ENCODE measurements at regions not wholly inside any gene's neighbourhood (a gene's known extent, or its start where the extent isn't known, plus 50 kb on each side); places are given as distances from the start of the nearest gene placed in this dataset.

DNA sequence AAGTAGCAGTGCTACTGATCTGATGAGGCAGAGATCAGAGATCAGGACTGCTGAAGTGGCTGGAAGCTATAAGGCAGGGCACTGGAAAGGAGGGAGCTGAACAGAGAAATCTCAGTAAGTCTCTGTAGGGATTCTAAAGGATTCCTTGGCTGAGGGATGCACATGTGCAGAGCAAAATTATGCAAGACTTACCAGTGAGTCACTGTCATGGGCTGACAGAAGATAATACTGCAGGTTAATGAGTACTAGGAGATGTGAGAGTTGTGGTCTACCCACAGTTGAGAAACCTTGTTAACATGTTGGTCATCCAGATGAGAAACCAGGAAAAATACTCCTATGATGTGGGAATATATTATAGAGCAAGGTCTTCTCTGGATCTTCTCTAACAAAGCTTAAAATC lies 378.1 kb downstream of the HAPSTR1 start:
- DNase-seq (ENCODE audit: low read depth), result peak; percentile 18

DNA sequence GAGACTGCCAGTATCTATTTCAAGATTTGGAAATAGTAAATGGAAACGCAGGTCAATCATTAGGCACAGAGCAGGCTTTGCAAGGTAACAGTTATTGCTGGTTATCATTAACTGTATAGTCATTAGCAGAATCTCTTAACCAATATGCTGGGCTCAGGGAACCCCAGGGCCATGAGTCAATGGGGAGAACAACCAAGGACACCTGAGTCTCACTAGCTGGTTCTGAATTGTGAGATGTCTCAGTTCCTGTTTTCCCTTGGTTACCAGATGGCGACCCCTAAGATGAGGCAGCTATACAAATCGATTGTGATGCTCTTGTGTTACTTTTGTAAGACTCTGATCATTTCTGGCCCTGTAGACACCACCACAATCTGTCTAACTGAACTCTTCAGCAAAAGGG lies 385.3 kb downstream of the HAPSTR1 start:
- DNase-seq (ENCODE audit: low read depth), result no peak

DNA sequence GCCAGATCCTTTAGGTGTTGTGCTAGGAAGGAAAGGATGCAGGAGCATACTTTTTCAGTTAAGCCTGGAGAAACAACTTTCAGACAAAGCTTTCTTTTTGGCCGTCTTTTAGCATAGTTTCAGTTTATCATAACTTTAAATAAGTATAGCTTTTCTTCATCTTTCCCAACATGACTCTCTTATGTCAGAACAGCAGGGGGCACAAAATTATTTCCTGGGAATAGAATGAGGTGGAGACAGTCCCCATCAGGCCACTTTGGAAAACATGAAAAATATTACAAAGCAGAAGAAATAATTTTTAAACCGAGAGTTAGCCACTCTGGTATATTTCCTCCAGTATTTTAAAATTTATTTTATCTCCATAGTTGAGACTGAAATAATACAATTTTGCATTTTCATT lies 387.6 kb downstream of the HAPSTR1 start:
- DNase-seq (ENCODE audit: low read depth), result no peak

DNA sequence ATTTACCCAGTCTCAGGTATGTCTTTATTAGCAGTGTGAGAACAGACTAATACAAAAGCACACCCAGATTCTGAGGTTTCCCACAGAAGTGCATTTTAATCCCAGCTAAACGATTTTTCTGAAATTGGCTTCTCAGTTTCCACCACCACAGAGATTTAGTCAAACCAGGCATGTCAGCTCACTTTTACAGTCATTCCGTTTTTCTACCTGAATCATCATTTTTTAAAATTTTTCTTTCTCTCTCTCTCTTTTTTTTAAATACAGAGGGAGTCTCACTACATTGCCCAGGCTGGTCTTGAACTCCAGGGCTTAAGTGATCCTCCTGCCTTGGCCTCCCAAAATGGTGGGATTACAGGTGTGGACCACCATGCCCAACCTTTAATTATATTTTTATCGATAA lies 389.1 kb downstream of the HAPSTR1 start:
- DNase-seq (ENCODE audit: low read depth), result no peak

DNA sequence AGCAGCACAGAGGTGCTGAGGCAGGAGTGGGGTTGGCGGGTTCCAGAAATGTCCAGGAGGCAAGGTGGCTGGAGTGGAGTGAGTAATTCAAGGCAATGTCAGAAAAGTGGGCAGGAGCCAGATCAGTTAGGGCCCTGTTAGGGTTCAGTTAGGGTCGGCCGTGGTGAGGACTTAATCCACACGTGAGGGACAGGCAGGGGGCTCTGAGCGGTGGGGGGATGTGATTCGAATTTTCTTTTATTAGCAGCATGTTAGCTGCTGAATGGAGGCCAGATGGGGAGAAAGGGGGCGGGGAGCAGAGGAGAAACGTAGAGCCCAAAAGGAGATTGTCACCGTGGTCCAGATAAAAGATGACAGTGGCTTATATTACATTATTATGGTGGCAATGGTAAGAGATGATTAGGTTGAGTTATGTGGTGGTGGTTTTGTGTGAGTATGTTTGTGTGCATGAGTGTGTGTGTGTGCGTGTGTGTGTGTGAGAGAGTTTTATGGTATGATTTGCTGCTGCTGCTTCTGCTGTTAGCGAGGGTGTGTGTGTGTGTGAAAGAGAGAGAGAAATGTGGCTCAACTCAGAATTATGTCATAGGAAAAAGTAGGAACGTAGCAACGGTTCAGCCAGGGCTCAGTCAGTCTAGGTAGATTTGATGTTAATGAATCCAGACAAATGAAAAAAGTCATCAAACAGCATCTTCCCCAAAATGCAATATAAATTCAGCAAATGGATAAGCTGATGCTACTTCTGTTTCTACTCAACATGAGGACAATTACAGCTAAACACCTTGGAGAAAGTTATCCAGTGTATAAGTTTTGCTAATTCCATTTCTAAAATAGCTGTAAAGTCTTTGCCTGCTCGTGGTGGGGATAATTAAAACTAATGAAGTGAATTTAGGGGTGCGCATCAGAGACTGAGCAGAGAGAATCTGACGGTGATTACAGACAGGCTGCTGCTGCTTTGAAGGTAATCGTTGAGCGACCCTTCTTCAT lies 390.6 kb downstream of the HAPSTR1 start:
- no peak for DNase-seq (ENCODE audit: low read depth)

DNA sequence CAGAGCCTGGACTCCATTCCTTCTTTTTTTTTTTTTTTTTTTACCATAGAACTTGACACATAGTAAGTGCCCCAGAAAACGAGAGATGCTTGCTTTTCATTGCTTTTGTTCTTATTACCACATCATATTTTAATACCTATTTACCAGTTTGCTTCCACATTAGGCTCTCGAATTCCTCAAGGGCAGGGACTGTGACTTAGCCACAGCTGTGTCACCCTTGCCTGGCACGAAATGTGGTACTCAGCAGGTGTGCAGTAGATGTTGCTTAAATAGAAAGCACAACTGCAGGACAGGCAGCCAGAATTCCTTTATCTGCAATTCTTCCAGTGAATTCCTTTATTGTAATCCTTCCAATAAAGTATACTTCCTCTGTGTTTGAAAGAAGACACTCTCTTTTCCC lies 393.0 kb downstream of the HAPSTR1 start:
- DNase-seq (ENCODE audit: low read depth), result no peak

DNA sequence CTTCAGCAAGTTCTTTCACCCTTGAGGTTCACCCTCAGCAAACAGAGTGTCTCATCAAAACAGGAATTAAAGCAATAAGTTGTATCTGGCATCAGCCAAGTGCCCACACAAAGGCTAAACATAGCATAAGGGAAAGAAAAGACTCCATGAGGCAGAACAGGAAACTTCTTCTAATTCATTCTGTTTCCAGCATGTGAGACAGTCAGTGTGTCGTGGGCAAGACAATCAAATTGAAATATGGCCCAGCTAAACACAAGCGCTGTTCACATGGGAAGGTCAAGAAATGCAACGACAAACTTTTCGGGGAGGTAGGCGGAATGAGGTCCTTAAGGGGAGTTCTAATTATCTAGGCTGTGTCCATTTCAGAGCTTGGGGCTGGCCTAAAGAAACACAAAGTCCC lies 393.4 kb downstream of the HAPSTR1 start:
- DNase-seq (ENCODE audit: low read depth), result no peak

DNA sequence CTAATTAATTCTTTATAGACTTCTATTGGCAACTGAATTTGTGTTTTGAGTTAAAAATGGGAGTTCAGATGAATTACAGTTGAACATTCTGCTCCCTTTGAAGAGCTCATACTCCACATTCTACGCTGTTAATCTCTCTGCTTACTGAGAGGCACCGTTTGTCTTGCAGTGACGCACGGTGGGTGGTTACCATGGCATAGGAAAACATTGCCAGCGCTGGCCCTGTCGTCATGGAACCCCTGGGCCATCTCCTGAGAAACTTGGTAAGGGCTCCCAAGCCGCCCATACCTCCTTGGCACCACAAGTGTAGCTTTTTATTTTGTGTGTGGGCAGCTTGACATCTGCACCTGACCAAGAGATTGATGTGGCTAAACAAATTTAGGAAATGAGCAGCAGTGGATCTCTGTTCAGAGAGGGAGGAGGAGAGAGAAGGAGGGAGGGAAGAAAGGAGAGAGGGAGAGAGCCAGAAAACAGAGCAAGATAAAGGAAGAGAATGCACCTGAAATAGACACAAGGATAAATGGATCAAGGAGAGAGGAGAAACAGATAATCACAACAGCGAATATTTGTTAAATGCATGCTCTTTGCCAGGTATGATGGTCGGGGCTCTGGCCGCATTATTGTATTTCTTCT lies 398.5 kb downstream of the HAPSTR1 start:
- no peak for DNase-seq (ENCODE audit: low read depth)

DNA sequence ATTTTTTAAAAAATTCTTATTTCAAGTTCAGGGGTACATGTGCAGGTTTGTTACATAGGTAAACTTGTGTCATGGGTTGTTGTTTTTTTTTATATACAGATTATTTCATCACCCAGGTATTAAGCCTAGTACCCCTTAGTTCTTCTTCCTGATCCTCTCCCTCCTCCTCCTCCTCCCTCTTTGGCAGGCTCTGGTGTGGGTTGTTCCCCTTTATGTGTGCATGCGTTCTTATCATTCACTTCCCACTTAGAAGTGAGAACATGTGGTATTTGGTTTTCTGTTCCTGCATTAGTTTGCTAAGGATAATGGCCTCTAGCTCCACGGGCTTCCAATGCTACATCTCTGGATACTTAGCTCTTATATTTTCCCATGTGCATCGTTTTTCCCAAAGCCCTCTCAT lies 404.4 kb downstream of the HAPSTR1 start:
- no peak for DNase-seq (ENCODE audit: low read depth)

DNA sequence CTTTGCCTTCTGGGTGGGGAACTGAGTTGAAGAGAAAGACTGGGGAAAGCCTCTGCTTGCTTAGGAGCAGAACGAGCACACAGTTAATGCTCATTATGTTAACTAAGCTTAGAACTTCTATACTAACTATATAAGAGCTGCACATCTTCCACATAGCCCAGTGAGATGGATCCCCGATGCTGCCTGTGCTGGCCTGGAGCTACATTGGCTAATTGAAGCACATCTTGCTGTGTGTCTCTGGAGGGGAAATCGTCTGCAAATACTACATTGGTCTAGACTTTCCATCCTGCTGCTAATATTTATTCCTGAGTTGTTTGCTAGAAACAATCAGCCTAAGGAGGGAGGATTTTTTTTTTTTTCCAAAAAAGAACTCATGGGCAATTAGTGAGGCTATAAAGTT lies 406.3 kb downstream of the HAPSTR1 start:
- DNase-seq (ENCODE audit: low read depth), result no peak

DNA sequence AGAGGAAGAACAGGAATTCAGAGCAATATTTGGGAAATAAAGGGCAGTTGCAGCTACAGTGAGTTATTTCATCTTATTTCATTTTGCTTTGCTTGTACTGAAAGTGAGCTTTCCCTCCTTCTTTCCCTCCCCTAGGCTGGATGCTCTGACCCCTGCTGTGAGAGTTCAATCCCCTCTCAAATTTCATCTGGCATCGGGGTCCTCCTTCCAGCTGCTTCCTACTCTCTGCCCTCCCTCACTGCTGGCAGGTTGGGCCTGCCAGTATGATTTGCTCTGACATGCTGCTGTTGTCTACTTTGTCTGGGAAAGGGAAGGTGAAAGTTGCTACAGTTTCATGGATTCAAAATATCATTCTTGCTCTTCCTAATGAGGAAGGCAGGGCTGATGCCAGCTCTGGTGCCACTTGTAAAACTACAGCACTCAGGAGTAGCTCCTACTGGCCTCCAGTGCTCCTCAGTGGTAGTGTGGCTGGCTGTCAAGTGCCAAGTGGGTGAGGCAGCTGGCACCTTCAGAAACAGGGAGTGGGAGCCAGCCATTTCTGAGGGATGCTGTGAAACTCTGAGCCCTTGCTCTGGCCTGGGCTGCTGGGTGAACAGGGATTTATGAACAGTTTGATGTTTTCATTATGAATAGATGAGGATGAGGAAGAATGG lies 408.6 kb downstream of the HAPSTR1 start:
- DNase-seq (ENCODE audit: low read depth), result no peak

DNA sequence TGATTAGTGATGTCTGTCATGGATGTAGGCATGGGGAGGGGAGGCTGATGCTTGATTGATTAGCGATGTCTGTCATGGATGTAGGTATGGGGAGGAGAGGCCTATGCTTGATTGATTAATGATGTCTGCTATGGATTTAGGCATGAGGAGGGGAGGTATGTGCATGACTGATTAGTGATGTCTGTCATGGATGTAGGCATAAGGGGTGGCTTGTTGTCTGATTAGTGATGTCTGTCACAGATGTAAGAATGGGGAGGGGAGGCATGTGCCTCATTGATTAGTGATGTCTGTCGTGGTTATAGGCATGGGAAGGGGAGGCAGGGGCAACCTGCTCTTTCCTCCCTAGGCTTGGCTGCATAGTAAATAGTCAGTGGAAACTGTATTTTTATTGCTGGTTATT lies 409.4 kb downstream of the HAPSTR1 start:
- no peak for DNase-seq (ENCODE audit: low read depth)

DNA sequence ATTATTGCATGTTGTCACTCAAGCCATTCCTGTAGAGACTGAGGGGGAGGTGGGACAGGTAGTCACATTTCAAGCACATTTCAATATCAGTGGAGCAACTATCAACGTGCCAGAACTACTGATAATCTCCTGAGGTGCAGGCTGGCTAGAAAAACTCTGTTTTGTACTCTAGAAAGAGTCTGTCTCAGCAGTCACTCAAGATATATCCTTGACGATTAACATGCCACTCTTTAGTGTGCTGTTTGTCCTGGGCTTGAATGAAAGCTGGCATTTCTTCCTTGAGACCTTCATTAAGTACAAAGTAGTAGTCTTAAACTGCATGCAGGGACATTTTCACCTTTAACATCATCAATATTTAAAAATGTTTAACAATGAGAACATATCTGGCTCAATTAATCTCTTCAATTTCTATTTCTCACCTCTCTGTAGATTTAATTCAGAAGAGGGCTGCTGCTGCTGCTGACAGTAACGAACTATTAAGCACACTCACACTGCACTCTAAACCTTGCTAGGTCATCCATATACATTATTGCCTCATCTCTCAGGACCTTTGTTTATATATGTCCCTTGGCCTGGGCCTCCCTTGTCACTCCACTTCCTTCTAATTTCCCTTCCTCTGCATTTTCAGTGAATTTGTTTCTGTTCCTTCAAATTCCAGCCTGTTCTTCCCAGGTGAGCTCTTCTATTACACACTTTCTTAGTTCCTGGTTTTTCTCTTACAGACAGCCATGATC lies 412.0 kb downstream of the HAPSTR1 start:
- DNase-seq (ENCODE audit: low read depth), result no peak

DNA sequence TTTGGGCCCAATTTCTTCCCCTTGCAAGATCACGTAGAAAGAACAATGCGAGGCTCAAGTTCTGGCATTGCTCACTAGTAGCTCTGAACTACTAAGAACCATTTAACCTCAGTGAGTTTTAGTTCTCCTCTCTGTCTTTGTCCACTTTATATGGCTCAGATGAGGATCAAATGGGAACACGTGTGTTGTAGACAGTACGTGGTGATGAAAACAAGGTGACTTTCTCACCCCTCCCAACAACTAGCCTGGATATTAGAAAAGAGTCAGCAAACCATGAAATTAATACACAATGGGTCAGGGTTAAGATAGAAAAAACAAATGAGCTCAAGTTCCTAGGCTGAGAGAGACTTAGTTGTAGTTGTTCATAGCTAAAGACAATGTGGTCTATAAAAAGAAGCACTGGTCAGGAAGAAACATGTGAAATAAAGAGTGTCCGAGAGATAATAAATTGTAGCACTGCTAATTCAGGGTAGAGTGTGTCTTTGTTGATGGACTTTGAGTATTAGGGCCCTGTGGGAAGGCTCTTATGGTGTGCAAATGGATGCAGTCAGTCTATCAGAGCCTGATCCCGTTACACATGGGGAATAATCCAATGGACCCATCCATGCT lies 417.0 kb downstream of the HAPSTR1 start:
- DNase-seq (ENCODE audit: low read depth), result no peak

DNA sequence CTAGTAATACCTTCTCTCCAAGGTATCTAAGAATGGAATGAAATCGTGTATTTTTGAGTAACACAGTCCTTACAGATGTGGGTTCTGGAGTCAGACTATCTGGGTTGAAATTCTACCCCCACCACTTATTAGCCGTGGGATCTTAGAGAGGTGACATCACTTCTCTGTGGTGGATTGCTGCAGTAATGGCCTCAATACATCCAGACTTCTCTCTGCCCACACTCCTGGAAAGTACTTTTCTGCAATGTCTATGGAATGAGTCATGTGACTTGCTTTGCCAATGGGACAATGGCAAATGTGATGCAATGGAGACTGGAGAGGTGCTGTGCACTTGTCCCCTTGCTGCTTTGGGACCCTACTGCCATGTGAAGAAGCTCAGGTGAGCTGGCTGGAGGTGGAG lies 418.2 kb downstream of the HAPSTR1 start:
- no peak for DNase-seq (ENCODE audit: low read depth)

DNA sequence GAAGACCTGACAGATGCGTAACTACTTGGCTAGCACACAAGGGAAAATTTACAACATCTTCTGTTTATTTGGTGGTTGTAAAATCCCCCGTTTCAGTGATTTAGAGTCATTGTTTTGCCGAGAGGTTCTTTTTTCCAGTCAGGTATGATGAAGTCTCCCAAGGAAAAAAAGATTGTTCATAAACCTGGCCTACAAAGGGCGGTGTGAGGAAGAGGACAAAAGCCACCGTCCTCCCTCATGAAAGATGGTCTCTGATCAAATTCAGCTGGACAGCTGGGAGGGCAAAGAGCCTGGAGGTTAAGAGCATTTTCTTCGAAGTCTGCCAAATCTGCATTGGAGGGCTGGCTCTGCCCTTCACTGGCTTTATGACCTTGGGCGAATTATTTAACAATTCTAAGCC lies 419.9 kb downstream of the HAPSTR1 start:
- DNase-seq (ENCODE audit: low read depth), result no peak

DNA sequence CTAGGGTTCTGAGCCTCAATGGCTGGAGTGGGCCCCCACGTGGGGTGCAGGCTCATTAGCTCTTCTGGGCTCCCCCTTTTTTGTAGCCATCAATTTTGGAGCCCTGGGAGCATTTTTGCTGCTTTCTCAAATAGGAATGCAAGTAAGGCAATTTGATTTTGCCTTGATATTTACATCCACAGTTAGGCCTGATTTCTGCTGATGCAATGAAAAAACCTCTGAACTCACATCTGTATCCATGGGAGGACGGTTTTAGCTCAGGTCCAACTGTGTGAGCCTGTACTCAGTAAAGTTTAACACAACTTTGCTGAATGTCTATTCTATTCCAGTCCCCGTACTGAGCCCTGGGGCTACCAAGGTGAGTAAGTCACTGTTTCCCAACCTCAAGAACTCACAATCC lies 425.0 kb downstream of the HAPSTR1 start:
- no peak for DNase-seq (ENCODE audit: low read depth)

DNA sequence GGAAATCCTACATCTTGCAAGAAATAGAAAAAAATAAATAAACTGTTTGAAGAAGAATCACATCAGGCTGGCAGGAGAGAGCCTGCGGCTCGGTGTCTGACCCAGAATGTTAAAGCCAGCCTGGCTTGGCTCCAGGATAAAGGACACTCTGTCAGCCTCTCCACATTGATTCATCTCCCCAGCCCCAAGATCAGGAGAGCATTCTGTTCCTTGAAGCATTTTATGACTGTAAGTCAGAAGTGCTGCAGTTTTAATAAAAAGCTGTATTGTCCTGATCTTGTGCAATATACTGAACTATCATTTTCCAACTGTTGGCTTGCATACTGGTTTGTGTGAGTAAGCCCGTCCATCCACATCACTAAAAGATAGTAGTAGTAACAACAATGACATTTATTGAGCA lies 426.6 kb downstream of the HAPSTR1 start:
- DNase-seq (ENCODE audit: low read depth), result no peak

DNA sequence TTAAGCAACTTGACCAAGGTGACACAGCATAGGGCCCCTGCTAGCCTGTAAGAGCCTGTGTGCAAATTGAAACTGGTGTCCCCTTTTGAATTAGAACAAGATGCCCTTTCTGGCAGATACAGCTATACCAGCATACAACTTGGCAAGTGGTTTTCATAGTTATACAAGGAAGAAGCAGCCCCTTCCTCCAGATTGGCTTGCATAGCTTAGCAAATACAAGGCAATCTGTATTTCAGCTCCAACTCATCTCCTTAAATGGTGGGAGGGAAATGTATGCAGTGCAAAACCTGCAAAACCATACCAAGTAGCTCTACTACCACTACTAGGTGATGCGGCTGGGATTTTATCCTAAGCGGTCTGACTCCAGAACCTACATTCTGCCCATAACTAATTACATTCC lies 427.1 kb downstream of the HAPSTR1 start:
- no peak for DNase-seq (ENCODE audit: low read depth)

DNA sequence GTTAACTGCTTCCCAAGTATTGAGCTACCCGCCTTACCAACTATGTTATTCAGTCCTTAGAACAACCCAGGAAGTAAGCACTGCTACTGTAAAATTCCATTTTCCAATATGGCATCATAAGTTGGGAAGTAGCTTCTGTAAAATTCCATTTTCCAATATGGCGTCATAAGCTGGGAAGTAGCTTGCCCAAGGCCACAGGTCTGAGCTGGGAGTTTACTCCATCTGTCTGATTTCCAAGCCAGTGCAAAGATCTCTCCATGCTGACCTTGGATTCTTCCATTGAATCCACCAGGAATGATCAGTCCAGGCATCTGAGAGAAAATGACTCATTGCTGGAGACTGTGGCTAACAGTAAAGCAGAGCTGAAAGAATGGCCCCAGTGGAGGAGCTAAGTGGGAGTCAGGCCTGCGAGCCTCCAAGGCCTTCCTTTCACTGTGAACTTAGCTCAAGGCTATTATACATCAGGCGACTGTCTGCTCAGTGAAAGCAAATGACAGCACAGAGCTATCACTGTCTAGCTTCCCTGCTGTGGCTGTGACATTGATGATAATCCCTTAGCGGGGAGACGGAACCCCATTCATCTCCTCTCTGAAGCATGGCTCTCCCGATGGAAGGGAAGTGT lies 430.4 kb downstream of the HAPSTR1 start:
- no peak for DNase-seq (ENCODE audit: low read depth)

DNA sequence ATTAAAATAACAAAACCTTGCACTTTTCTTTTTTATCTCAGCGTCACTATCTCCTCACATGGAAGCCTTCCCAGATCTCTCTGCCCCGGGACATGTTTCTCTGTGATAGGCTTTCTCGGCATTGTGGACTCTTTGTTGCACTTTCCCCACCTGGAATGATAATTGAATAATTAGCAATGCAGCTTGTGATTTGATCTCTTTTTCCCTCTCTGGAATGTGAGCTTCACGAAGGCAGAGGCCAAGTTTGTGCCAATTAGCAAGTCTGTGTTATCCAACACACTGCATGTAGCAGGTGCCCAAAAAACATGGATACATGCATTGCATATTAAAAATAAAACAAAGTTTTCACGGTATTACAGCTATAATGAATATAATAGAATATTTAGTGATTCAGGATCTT lies 431.2 kb downstream of the HAPSTR1 start:
- DNase-seq (ENCODE audit: low read depth), result no peak

DNA sequence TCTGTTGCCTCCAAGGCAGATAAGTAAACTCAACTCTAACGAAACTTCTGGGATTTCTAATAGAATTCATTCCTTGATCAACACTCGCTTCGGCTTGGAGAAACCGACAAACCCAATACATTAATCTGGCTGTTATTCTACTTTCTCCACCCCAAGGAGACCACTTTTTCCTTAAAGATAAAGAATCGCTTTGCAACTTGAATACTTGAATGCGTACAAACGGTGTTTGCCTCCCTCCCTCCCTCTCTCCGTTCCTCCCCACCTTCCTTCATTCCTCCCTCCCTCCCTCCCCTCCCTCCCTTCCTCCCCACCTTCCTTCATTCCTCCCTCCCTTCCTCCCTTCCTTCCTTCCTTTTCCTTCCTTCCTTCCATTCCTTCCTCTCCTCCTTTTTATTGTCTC lies 432.6 kb downstream of the HAPSTR1 start:
- no peak for DNase-seq (ENCODE audit: low read depth)
